ENCODE measurements at regions not wholly inside any gene's neighbourhood (a gene's known extent, or its start where the extent isn't known, plus 50 kb on each side); places are given as distances from the start of the nearest gene placed in this dataset.

- Mint-ChIP-seq H3K27me3 (peaks cover 14% of the 10 kb centered on the region), H3K36me3 (ENCODE audit: insufficient read depth) (peaks cover 2% of the 10 kb centered on the region), H3K27ac (ENCODE audit: low read depth) (no peak overlapping the region), H3K4me1 (no peaks in the 10 kb centered on the region), H3K9me3 (no peaks in the 10 kb centered on the region), H3K4me3 (no peak overlapping the region)
- ATAC-seq (replicated peaks; ENCODE audit: extremely low read depth, poor library complexity, severe bottlenecking) (no peak), DNase-seq (ENCODE audit: low spot score in 2 of 2) (no peak)
Observed at GRCh38 chr11:113578033-113578380, 102.8 kb upstream of the DRD2 start.

- ATAC-seq (replicated peaks; ENCODE audit: extremely low read depth, poor library complexity, severe bottlenecking) (no peak), DNase-seq (ENCODE audit: low spot score in 2 of 2) (no peak)
- no peaks in the 10 kb centered on the region for H3K4me1 Mint-ChIP-seq
- H3K4me3 Mint-ChIP-seq, result no peak overlapping the region
- H3K36me3 Mint-ChIP-seq (ENCODE audit: insufficient read depth), result peaks cover 2% of the 10 kb centered on the region
- H3K9me3 Mint-ChIP-seq, result no peaks in the 10 kb centered on the region
- H3K27ac Mint-ChIP-seq (ENCODE audit: low read depth), result no peak overlapping the region
- peaks cover 14% of the 10 kb centered on the region for H3K27me3 Mint-ChIP-seq
Observed at GRCh38 chr11:113577356-113578032, 102.3 kb upstream of the DRD2 start.

GRCh38 chr11:113574586-113574985 is 99.4 kb upstream of the DRD2 start:
- DNase-seq (ENCODE audit: low spot score in 2 of 2) (no peak), ATAC-seq (replicated peaks; ENCODE audit: extremely low read depth, poor library complexity, severe bottlenecking) (no peak)
- H3K27me3 Mint-ChIP-seq, result peaks cover 14% of the 10 kb centered on the region
- H3K9me3 Mint-ChIP-seq, result no peaks in the 10 kb centered on the region
- no peak overlapping the region for H3K4me3 Mint-ChIP-seq
- H3K4me1 Mint-ChIP-seq, result no peaks in the 10 kb centered on the region
- peaks cover 2% of the 10 kb centered on the region for H3K36me3 Mint-ChIP-seq (ENCODE audit: insufficient read depth)
- H3K27ac Mint-ChIP-seq (ENCODE audit: low read depth), result no peak overlapping the region

GRCh38 chr11:113574171-113574570 is 99.0 kb upstream of the DRD2 start:
- Mint-ChIP-seq H3K4me3 (no peak overlapping the region), H3K27me3 (peaks cover 14% of the 10 kb centered on the region), H3K27ac (ENCODE audit: low read depth) (no peak overlapping the region), H3K36me3 (ENCODE audit: insufficient read depth) (peaks cover 2% of the 10 kb centered on the region), H3K4me1 (no peaks in the 10 kb centered on the region), H3K9me3 (no peaks in the 10 kb centered on the region)
- ATAC-seq (replicated peaks; ENCODE audit: extremely low read depth, poor library complexity, severe bottlenecking) (no peak), DNase-seq (ENCODE audit: low spot score in 2 of 2) (no peak)

GRCh38 chr11:113572136-113572735 is 97.0 kb upstream of the DRD2 start:
- Mint-ChIP-seq H3K4me3 (no peak overlapping the region), H3K27me3 (peaks cover 24% of the 10 kb centered on the region), H3K9me3 (no peaks in the 10 kb centered on the region), H3K4me1 (no peaks in the 10 kb centered on the region), H3K27ac (ENCODE audit: low read depth) (no peak overlapping the region), H3K36me3 (ENCODE audit: insufficient read depth) (no peaks in the 10 kb centered on the region)
- DNase-seq (ENCODE audit: low spot score in 2 of 2), result no peak
- ATAC-seq (replicated peaks; ENCODE audit: extremely low read depth, poor library complexity, severe bottlenecking), result no peak

GRCh38 chr11:113571531-113571930 is 96.3 kb upstream of the DRD2 start:
- H3K4me3 Mint-ChIP-seq, result no peak overlapping the region
- no peaks in the 10 kb centered on the region for H3K4me1 Mint-ChIP-seq
- no peak overlapping the region for H3K27ac Mint-ChIP-seq (ENCODE audit: low read depth)
- no peaks in the 10 kb centered on the region for H3K36me3 Mint-ChIP-seq (ENCODE audit: insufficient read depth)
- no peak for DNase-seq (ENCODE audit: low spot score in 2 of 2)
- no peak for ATAC-seq (replicated peaks; ENCODE audit: extremely low read depth, poor library complexity, severe bottlenecking)
- H3K27me3 Mint-ChIP-seq, result peaks cover 24% of the 10 kb centered on the region
- no peaks in the 10 kb centered on the region for H3K9me3 Mint-ChIP-seq

- Mint-ChIP-seq H3K27me3 (peaks cover 24% of the 10 kb centered on the region), H3K4me1 (no peaks in the 10 kb centered on the region), H3K36me3 (ENCODE audit: insufficient read depth) (no peaks in the 10 kb centered on the region), H3K27ac (ENCODE audit: low read depth) (no peak overlapping the region), H3K4me3 (no peak overlapping the region), H3K9me3 (no peaks in the 10 kb centered on the region)
- no peak for ATAC-seq (replicated peaks; ENCODE audit: extremely low read depth, poor library complexity, severe bottlenecking)
- DNase-seq (ENCODE audit: low spot score in 2 of 2), result no peak
Observed at GRCh38 chr11:113570906-113571305, 95.7 kb upstream of the DRD2 start.

GRCh38 chr11:113569391-113569790 is 94.2 kb upstream of the DRD2 start:
- DNase-seq (ENCODE audit: low spot score in 2 of 2), result no peak
- Mint-ChIP-seq H3K27me3 (peaks cover 39% of the 10 kb centered on the region), H3K36me3 (ENCODE audit: insufficient read depth) (peaks cover 2% of the 10 kb centered on the region), H3K4me3 (no peak overlapping the region), H3K4me1 (no peaks in the 10 kb centered on the region), H3K27ac (ENCODE audit: low read depth) (no peak overlapping the region), H3K9me3 (no peaks in the 10 kb centered on the region)
- ATAC-seq (replicated peaks; ENCODE audit: extremely low read depth, poor library complexity, severe bottlenecking), result no peak

GRCh38 chr11:113568566-113568965 is 93.4 kb upstream of the DRD2 start:
- Mint-ChIP-seq H3K4me1 (no peaks in the 10 kb centered on the region), H3K4me3 (no peak overlapping the region), H3K27ac (ENCODE audit: low read depth) (no peak overlapping the region), H3K9me3 (no peaks in the 10 kb centered on the region), H3K36me3 (ENCODE audit: insufficient read depth) (peaks cover 2% of the 10 kb centered on the region), H3K27me3 (peaks cover 44% of the 10 kb centered on the region)
- DNase-seq (ENCODE audit: low spot score in 2 of 2), result no peak
- no peak for ATAC-seq (replicated peaks; ENCODE audit: extremely low read depth, poor library complexity, severe bottlenecking)

- ATAC-seq (replicated peaks; ENCODE audit: extremely low read depth, poor library complexity, severe bottlenecking) (no peak), DNase-seq (ENCODE audit: low spot score in 2 of 2) (no peak)
- Mint-ChIP-seq H3K4me3 (no peak overlapping the region), H3K9me3 (no peaks in the 10 kb centered on the region), H3K36me3 (ENCODE audit: insufficient read depth) (peaks cover 2% of the 10 kb centered on the region), H3K27ac (ENCODE audit: low read depth) (no peak overlapping the region), H3K4me1 (no peaks in the 10 kb centered on the region), H3K27me3 (peaks cover 44% of the 10 kb centered on the region)
Observed at GRCh38 chr11:113567867-113568544, 92.8 kb upstream of the DRD2 start.

- Mint-ChIP-seq H3K4me1 (no peaks in the 10 kb centered on the region), H3K27me3 (peaks cover 46% of the 10 kb centered on the region), H3K36me3 (ENCODE audit: insufficient read depth) (peaks cover 2% of the 10 kb centered on the region), H3K27ac (ENCODE audit: low read depth) (no peak overlapping the region), H3K4me3 (no peak overlapping the region), H3K9me3 (no peaks in the 10 kb centered on the region)
- ATAC-seq (replicated peaks; ENCODE audit: extremely low read depth, poor library complexity, severe bottlenecking) (no peak), DNase-seq (ENCODE audit: low spot score in 2 of 2) (no peak)
Observed at GRCh38 chr11:113567097-113567496, 91.9 kb upstream of the DRD2 start.

- no peak overlapping the region for H3K4me3 Mint-ChIP-seq
- H3K27ac Mint-ChIP-seq (ENCODE audit: low read depth), result no peak overlapping the region
- no peaks in the 10 kb centered on the region for H3K9me3 Mint-ChIP-seq
- ATAC-seq (replicated peaks; ENCODE audit: extremely low read depth, poor library complexity, severe bottlenecking) (no peak), DNase-seq (ENCODE audit: low spot score in 2 of 2) (no peak)
- peaks cover 2% of the 10 kb centered on the region for H3K36me3 Mint-ChIP-seq (ENCODE audit: insufficient read depth)
- H3K27me3 Mint-ChIP-seq, result peaks cover 60% of the 10 kb centered on the region
- no peaks in the 10 kb centered on the region for H3K4me1 Mint-ChIP-seq
Observed at GRCh38 chr11:113564527-113565130, 89.4 kb upstream of the DRD2 start.
